HFFc6 (cell line): ENCODE measurements at regions not wholly inside any gene's neighbourhood (a gene's known extent, or its start where the extent isn't known, plus 50 kb on each side); places are given as distances from the start of the nearest gene placed in this dataset.

ENCODE experiments used
- DNase-seq: peaks from one replicate; pipeline ENCODE4 v3.0.0-alpha.2; 2018
- H3K27ac Mint-ChIP-seq: 2 replicates; pipeline ENCODE4 v1.8.0; 2020; ENCODE audit warnings: mild to moderate bottlenecking, mixed read lengths
- H3K27me3 Mint-ChIP-seq: 2 replicates; pipeline ENCODE4 v1.8.0; 2021; ENCODE audit warnings: mild to moderate bottlenecking, moderate library complexity, mixed read lengths; ENCODE audit not compliant: insufficient read depth
- H3K36me3 Mint-ChIP-seq: 2 replicates; pipeline ENCODE4 v1.8.0; 2021; ENCODE audit warnings: low read depth, mixed read lengths
- H3K4me1 Mint-ChIP-seq: 2 replicates; pipeline ENCODE4 v1.8.0; 2020; ENCODE audit warnings: low read depth, mixed read lengths
- H3K4me3 Mint-ChIP-seq: 2 replicates; pipeline ENCODE4 v1.8.0; 2020; ENCODE audit warnings: mild to moderate bottlenecking, moderate library complexity, mixed read lengths
- H3K9me3 Mint-ChIP-seq: 2 replicates; pipeline ENCODE4 v1.8.0; 2020; ENCODE audit warnings: mild to moderate bottlenecking, mixed read lengths
- TF ChIP-seq, protein P1 (sequence below): fragments of 200-600 bp; sonication (generic); IDR thresholded peaks from 2 replicates; pipeline ENCODE4 v1.5.0; 2021; ENCODE audit warnings: antibody characterized with exemption, mild to moderate bottlenecking

DNA sequence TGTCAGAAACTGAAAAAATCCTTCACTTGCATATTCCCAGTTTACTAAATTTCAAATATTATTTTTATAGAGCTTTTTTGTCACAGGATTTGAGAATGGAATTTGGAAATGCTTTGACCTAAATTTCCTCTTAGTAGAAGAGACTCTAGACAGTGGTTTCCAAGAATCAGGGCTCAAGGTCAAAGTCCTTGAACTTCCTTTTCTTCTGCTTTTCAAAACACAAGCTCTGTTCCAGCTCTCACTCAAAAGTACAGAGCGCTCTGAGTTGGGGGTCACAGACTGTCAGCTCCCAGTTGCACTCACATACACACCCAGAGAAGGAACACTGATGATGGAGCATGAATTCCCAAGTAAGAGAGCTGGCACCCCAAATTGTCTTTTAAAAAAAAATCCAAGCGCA lies 394.2 kb downstream of the MLLT3 start:
- no peak for DNase-seq
- TF ChIP-seq, protein P1, sequence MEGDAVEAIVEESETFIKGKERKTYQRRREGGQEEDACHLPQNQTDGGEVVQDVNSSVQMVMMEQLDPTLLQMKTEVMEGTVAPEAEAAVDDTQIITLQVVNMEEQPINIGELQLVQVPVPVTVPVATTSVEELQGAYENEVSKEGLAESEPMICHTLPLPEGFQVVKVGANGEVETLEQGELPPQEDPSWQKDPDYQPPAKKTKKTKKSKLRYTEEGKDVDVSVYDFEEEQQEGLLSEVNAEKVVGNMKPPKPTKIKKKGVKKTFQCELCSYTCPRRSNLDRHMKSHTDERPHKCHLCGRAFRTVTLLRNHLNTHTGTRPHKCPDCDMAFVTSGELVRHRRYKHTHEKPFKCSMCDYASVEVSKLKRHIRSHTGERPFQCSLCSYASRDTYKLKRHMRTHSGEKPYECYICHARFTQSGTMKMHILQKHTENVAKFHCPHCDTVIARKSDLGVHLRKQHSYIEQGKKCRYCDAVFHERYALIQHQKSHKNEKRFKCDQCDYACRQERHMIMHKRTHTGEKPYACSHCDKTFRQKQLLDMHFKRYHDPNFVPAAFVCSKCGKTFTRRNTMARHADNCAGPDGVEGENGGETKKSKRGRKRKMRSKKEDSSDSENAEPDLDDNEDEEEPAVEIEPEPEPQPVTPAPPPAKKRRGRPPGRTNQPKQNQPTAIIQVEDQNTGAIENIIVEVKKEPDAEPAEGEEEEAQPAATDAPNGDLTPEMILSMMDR, result no peak
- Mint-ChIP-seq H3K9me3 (no peaks in the 10 kb centered on the region), H3K27me3 (no peaks in the 10 kb centered on the region; the same call in none of the 2 replicates), H3K27ac (no peak overlapping the region), H3K4me3 (no peak overlapping the region), H3K36me3 (no peaks in the 10 kb centered on the region), H3K4me1 (0 out of 2 replicates have a peak, but pooled peaks cover 8% of the 10 kb centered on the region)

DNA sequence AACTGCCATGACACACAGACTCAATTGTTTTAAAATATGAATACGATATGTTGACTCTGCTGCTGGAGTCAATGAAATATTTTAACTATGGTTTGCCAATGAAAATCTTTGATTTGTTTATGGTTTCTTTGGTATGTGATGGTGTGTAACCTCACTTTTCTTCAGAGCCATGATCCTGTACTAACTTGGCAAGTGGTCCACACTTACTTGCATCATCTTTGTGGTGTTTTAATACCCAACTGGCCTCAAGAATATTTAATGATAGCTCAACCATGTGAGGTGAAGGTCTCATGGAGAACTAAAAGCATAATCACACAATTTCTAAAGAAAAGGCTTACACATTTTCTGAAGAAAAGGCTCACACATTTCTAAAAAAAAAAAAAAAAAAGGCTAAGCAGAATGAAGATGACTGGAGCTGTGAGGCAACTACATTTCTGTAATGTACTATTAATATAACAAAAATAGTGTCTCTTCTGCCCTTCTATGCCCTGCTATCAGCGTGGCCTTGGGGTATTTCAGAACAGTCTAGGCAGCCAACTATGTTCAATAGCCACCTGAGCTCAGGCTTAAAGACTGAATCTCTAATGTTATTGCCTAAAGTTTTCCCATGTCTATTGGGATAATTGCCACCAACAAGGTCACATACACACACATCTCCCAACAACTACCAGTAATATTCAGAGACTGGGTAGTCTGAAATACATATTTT lies 395.0 kb downstream of the MLLT3 start:
- peaks cover 2% of the 10 kb centered on the region for H3K27me3 Mint-ChIP-seq
- no peaks in the 10 kb centered on the region for H3K36me3 Mint-ChIP-seq
- H3K27ac Mint-ChIP-seq, result no peak overlapping the region
- H3K4me1 Mint-ChIP-seq, result 0 out of 2 replicates have a peak, but pooled peaks cover 8% of the 10 kb centered on the region
- H3K9me3 Mint-ChIP-seq, result no peaks in the 10 kb centered on the region
- no peak overlapping the region for H3K4me3 Mint-ChIP-seq
- TF ChIP-seq, protein P1, result no peak
- no peak for DNase-seq

DNA sequence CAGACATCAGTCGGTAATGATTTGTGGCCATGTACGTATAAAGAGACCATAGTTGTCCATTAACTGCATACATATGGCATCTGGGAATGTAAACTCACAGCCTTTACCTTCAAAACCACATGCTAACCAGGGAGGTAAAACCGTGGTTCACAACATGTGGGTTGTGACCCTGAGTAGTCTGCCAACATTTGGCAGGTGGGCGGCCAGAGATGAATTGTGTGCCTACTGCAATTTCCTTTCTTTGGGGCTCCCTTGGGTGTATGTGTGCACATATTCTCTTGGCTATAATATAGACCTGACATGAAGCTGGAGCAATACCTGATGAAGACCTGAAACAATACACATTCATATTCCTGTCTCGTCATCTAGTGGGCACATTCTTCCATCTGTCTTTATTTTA lies 396.0 kb downstream of the MLLT3 start:
- Mint-ChIP-seq H3K9me3 (no peaks in the 10 kb centered on the region), H3K4me1 (0 out of 2 replicates have a peak, but pooled peaks cover 8% of the 10 kb centered on the region), H3K36me3 (no peaks in the 10 kb centered on the region), H3K27ac (no peak overlapping the region), H3K27me3 (peaks cover 2% of the 10 kb centered on the region), H3K4me3 (peak overlapping the region; percentile 89; the same call in 1 of the 2 replicates)
- TF ChIP-seq, protein P1, result no peak
- no peak for DNase-seq

DNA sequence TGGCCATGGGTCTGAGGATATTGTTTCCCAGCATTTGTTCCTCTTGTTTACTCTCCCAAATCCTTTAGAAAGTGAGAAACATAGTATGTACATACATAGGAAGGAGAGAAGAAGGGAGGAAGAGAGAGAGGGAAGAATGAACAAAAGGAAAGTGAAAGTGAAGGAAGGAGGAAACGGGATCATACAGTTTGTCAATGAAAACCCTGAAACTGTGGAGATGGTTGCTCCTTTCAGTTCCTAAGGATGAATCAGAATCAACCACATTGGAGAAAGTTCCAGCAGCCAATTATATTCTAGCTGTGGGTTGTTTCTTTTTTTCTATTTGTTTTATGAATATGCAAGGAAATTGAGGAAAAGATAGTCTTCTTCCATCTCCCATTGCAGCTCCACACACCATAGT lies 396.5 kb downstream of the MLLT3 start:
- no peak for DNase-seq
- Mint-ChIP-seq H3K36me3 (no peaks in the 10 kb centered on the region), H3K9me3 (no peaks in the 10 kb centered on the region), H3K27ac (peak overlapping the region; percentile 30; the same call in 1 of the 2 replicates), H3K4me3 (peak overlapping the region; percentile 89), H3K27me3 (peaks cover 4% of the 10 kb centered on the region), H3K4me1 (0 out of 2 replicates have a peak, but pooled peaks cover 8% of the 10 kb centered on the region)
- TF ChIP-seq, protein P1, result no peak

DNA sequence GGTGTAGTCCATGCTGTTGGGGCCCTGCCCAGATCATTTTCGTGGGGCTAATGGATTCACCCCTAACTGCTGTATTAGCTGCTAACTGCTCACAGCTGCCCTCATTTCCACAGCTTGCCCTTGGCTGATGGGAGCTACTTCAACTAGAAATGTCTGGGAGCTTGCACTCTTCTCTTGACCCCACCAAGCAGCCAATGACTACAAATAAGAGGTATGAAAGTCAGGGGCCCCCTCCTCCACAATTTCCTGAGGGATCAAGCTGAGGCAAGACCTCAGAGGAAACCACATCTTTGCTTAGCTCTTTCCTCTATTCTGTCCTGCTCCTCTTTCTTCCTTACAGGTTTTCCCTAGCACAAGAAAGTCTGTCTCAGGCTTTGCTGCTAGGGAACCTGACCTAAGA lies 397.5 kb downstream of the MLLT3 start:
- no peak for DNase-seq
- Mint-ChIP-seq H3K4me1 (0 out of 2 replicates have a peak, but pooled peaks cover 8% of the 10 kb centered on the region), H3K27me3 (peaks cover 4% of the 10 kb centered on the region), H3K9me3 (no peaks in the 10 kb centered on the region), H3K36me3 (no peaks in the 10 kb centered on the region), H3K27ac (no peak overlapping the region), H3K4me3 (no peak overlapping the region)
- TF ChIP-seq, protein P1, result no peak
